ENCODE measurements at regions not wholly inside any gene's neighbourhood (a gene's known extent, or its start where the extent isn't known, plus 50 kb on each side); places are given as distances from the start of the nearest gene placed in this dataset.
A peak's percentile ranks its signal among the peaks of the same experiment; 100 is the strongest.

GRCh38 chr6:105474234-105474633 is 71.4 kb upstream of the PREP start:
- no peak for DNase-seq
- TF ChIP-seq CTCF (IDR thresholded peaks at IDR 0.05), result no peak
- Histone ChIP-seq H3K4me1 (ENCODE audit: low read depth) (no peaks in the 10 kb centered on the region), H3K36me3 (ENCODE audit: low read depth) (no peaks in the 10 kb centered on the region), H3K9me3 (no peaks in the 10 kb centered on the region), H3K4me3 (no peak overlapping the region)
- intact Hi-C loops (cut with DNase I, micrococcal nuclease), result no loop called here
- no peak for ATAC-seq

GRCh38 chr6:105469946-105470345 is 67.1 kb upstream of the PREP start:
- no peak overlapping the region for H3K4me3 ChIP-seq
- TF ChIP-seq CTCF (IDR thresholded peaks at IDR 0.05), result no peak
- no peaks in the 10 kb centered on the region for H3K4me1 ChIP-seq (ENCODE audit: low read depth)
- no peaks in the 10 kb centered on the region for H3K36me3 ChIP-seq (ENCODE audit: low read depth)
- intact Hi-C loops (cut with DNase I, micrococcal nuclease), result no loop called here
- DNase-seq, result no peak
- peaks cover 4% of the 10 kb centered on the region for H3K9me3 ChIP-seq
- ATAC-seq, result no peak

- Histone ChIP-seq H3K4me1 (ENCODE audit: low read depth) (no peaks in the 10 kb centered on the region), H3K4me3 (no peak overlapping the region), H3K36me3 (ENCODE audit: low read depth) (no peaks in the 10 kb centered on the region), H3K9me3 (peaks cover 4% of the 10 kb centered on the region)
- intact Hi-C loops (cut with DNase I, micrococcal nuclease), result no loop called here
- no peak for TF ChIP-seq CTCF (IDR thresholded peaks at IDR 0.05)
- ATAC-seq, result no peak
- DNase-seq, result no peak
Measured at GRCh38 chr6:105468850-105469249, 66.0 kb upstream of the PREP start.

- ATAC-seq, result no peak
- no peak for DNase-seq
- TF ChIP-seq CTCF (IDR thresholded peaks at IDR 0.05), result no peak
- no peaks in the 10 kb centered on the region for H3K4me1 ChIP-seq (ENCODE audit: low read depth)
- peaks cover 2% of the 10 kb centered on the region for H3K9me3 ChIP-seq
- no peak overlapping the region for H3K4me3 ChIP-seq
- intact Hi-C loops (cut with DNase I, micrococcal nuclease), result no loop called here
- H3K36me3 ChIP-seq (ENCODE audit: low read depth), result no peaks in the 10 kb centered on the region
Measured at GRCh38 chr6:105460860-105461259, 58.0 kb upstream of the PREP start.

GRCh38 chr6:105459864-105460263 is 57.0 kb upstream of the PREP start:
- no peak for ATAC-seq
- DNase-seq, result no peak
- Histone ChIP-seq H3K9me3 (no peaks in the 10 kb centered on the region), H3K4me1 (ENCODE audit: low read depth) (no peaks in the 10 kb centered on the region), H3K36me3 (ENCODE audit: low read depth) (no peaks in the 10 kb centered on the region), H3K4me3 (no peak overlapping the region)
- no peak for TF ChIP-seq CTCF (IDR thresholded peaks at IDR 0.05)
- intact Hi-C loops (cut with DNase I, micrococcal nuclease), result no loop called here

- intact Hi-C loops (cut with DNase I, micrococcal nuclease), result no loop called here
Measured at GRCh38 chr6:105459049-105459448, 56.2 kb upstream of the PREP start.

More at GRCh38 chr6:105459049-105459448, 56.2 kb upstream of the PREP start:
- H3K9me3 ChIP-seq, result no peaks in the 10 kb centered on the region
- H3K4me1 ChIP-seq (ENCODE audit: low read depth), result no peaks in the 10 kb centered on the region
- TF ChIP-seq CTCF (IDR thresholded peaks at IDR 0.05), result no peak
- H3K36me3 ChIP-seq (ENCODE audit: low read depth), result no peaks in the 10 kb centered on the region
- DNase-seq, result no peak
- no peak overlapping the region for H3K4me3 ChIP-seq
- peak; percentile 44 for ATAC-seq

Data from mucosa of descending colon (tissue), 3 donors.